Activated CD8-positive, alpha-beta T cell treated with anti-CD3 and anti-CD28 coated beads for 36 hours (primary cell): ENCODE measurements at regions not wholly inside any gene's neighbourhood (a gene's known extent, or its start where the extent isn't known, plus 50 kb on each side); places are given as distances from the start of the nearest gene placed in this dataset.

Experiments used
- ATAC-seq: fragments of 200-7000 bp; cut with Tn5 transposase; one replicate; pipeline ENCODE4 v1.10.0; 2021; ENCODE audit warnings: mild to moderate bottlenecking, moderate library complexity
- CTCF ChIA-PET: fragments of 350-600 bp; sonication (Branson Sonifier 250); formaldehyde crosslinking; loops from one replicate; lab custom pipeline; 2021; ENCODE audit warnings: antibody characterized with exemption; lab: Charles Lee
- POLR2A ChIA-PET: fragments of 350-600 bp; sonication (Branson Sonifier 250); formaldehyde crosslinking; loops from one replicate; lab custom pipeline; 2021; ENCODE audit warnings: antibody characterized with exemption; lab: Charles Lee
- DNase-seq: peaks from one replicate; pipeline ENCODE4 v3.0.0-alpha.2; 2020
- H3K27ac Mint-ChIP-seq: one replicate; pipeline ENCODE4 v1.8.0; 2021; ENCODE audit warnings: mild to moderate bottlenecking, mixed read lengths
- H3K27me3 Mint-ChIP-seq: one replicate; pipeline ENCODE4 v1.8.0; 2021; ENCODE audit warnings: mixed read lengths
- H3K36me3 Mint-ChIP-seq: one replicate; pipeline ENCODE4 v1.8.0; 2021; ENCODE audit warnings: low read depth, mixed read lengths
- H3K4me1 Mint-ChIP-seq: one replicate; pipeline ENCODE4 v1.8.0; 2021; ENCODE audit warnings: low read depth, mixed read lengths
- H3K4me3 Mint-ChIP-seq: one replicate; pipeline ENCODE4 v1.8.0; 2021; ENCODE audit warnings: mild to moderate bottlenecking, moderate library complexity, mixed read lengths
- H3K9me3 Mint-ChIP-seq: one replicate; pipeline ENCODE4 v1.8.0; 2021; ENCODE audit warnings: mixed read lengths
- intact Hi-C: fragments of 100-400 bp; cut with micrococcal nuclease; formaldehyde crosslinking; loops from one replicate; pipeline ENCODE4 v1.10.0; 2022
- TF ChIP-seq, protein P1 (sequence below): fragments of 200-600 bp; IDR thresholded peaks from one replicate; pipeline ENCODE4 v1.8.0; 2022; ENCODE audit warnings: antibody characterized with exemption, mild to moderate bottlenecking

- POLR2A ChIA-PET, result no interaction called here
Observed at GRCh38 chr9:86521322-86521721, 167.1 kb upstream of the TUT7 start.

DNA sequence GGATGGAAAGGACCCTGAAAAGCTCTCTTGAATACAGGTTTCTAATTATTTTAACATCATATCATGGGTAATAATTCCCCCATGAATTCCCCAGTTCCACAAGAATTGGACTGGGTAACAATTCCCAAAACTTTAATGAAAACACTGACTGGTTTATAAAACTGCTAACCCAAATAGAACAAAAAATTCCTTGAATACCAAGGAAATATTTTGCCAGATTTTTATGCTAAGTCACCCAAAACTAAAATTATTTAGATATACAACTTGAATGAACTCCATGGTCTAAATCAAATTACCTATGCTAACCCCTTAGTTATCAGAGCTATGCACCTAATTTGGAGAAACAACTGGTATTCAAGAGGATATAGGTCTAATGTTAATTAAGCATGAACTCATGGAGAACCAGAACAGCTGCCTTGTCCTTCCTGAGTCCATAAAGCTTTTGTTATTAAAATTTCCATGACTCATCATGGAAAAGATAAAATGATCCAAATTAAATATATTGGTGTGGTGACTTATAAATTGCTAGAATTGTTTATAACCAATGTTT is 164.9 kb upstream of the TUT7 start:
- H3K4me3 Mint-ChIP-seq, result no peak overlapping the region
- H3K27me3 Mint-ChIP-seq, result no peaks in the 10 kb centered on the region
- DNase-seq (no peak), ATAC-seq (no peak)
- intact Hi-C loops, result no loop called here
- TF ChIP-seq, protein P1, sequence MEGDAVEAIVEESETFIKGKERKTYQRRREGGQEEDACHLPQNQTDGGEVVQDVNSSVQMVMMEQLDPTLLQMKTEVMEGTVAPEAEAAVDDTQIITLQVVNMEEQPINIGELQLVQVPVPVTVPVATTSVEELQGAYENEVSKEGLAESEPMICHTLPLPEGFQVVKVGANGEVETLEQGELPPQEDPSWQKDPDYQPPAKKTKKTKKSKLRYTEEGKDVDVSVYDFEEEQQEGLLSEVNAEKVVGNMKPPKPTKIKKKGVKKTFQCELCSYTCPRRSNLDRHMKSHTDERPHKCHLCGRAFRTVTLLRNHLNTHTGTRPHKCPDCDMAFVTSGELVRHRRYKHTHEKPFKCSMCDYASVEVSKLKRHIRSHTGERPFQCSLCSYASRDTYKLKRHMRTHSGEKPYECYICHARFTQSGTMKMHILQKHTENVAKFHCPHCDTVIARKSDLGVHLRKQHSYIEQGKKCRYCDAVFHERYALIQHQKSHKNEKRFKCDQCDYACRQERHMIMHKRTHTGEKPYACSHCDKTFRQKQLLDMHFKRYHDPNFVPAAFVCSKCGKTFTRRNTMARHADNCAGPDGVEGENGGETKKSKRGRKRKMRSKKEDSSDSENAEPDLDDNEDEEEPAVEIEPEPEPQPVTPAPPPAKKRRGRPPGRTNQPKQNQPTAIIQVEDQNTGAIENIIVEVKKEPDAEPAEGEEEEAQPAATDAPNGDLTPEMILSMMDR, result no peak
- no peak overlapping the region for H3K27ac Mint-ChIP-seq
- no peaks in the 10 kb centered on the region for H3K9me3 Mint-ChIP-seq
- H3K4me1 Mint-ChIP-seq, result no peaks in the 10 kb centered on the region
- H3K36me3 Mint-ChIP-seq, result no peaks in the 10 kb centered on the region
- CTCF ChIA-PET, result no interaction called here
- POLR2A ChIA-PET, result no interaction called here

More at GRCh38 chr9:86521322-86521721, 167.1 kb upstream of the TUT7 start:
- intact Hi-C loops, result no loop called here
- Mint-ChIP-seq H3K4me3 (no peak overlapping the region), H3K36me3 (no peaks in the 10 kb centered on the region), H3K27me3 (no peaks in the 10 kb centered on the region), H3K27ac (no peak overlapping the region), H3K4me1 (no peaks in the 10 kb centered on the region), H3K9me3 (no peaks in the 10 kb centered on the region)
- TF ChIP-seq, protein P1, result no peak
- CTCF ChIA-PET, result no interaction called here
- DNase-seq (no peak), ATAC-seq (no peak)

GRCh38 chr9:86517475-86517874 is 163.3 kb upstream of the TUT7 start:
- H3K36me3 Mint-ChIP-seq, result no peaks in the 10 kb centered on the region
- ATAC-seq, result no peak
- H3K9me3 Mint-ChIP-seq, result no peaks in the 10 kb centered on the region
- H3K27me3 Mint-ChIP-seq, result no peaks in the 10 kb centered on the region
- H3K27ac Mint-ChIP-seq, result no peak overlapping the region
- no peak overlapping the region for H3K4me3 Mint-ChIP-seq
- TF ChIP-seq, protein P1, result no peak
- ChIA-PET POLR2A (no interaction called here), CTCF (no interaction called here)
- no peaks in the 10 kb centered on the region for H3K4me1 Mint-ChIP-seq
- no peak for DNase-seq
- intact Hi-C loops, result no loop called here

DNA sequence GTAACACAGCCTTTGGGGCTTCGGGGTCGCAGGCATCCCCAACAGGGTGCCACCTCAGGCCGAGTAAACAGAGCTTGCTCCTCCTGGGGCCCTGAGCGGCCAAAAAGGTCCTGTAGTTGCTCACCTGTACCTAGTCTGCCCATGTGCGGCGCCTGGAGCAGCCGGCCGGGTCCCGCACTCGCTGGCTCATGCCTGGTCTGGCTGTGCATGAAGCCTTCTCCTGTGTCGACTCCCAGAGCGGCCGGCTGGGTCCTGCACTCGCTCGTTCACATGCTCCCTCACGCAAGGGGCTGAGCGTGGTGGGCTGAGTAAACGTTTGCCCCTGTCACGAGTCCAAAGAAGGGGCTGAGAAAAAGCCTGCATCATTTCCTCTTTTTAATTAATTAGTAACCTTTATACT is 162.4 kb upstream of the TUT7 start:
- no peaks in the 10 kb centered on the region for H3K36me3 Mint-ChIP-seq
- intact Hi-C loops, result no loop called here
- DNase-seq (no peak), ATAC-seq (no peak)
- H3K4me3 Mint-ChIP-seq, result no peak overlapping the region
- H3K9me3 Mint-ChIP-seq, result no peaks in the 10 kb centered on the region
- no peaks in the 10 kb centered on the region for H3K27me3 Mint-ChIP-seq
- no peak overlapping the region for H3K27ac Mint-ChIP-seq
- POLR2A ChIA-PET, result no interaction called here
- H3K4me1 Mint-ChIP-seq, result no peaks in the 10 kb centered on the region
- CTCF ChIA-PET, result no interaction called here
- TF ChIP-seq, protein P1, result no peak

DNA sequence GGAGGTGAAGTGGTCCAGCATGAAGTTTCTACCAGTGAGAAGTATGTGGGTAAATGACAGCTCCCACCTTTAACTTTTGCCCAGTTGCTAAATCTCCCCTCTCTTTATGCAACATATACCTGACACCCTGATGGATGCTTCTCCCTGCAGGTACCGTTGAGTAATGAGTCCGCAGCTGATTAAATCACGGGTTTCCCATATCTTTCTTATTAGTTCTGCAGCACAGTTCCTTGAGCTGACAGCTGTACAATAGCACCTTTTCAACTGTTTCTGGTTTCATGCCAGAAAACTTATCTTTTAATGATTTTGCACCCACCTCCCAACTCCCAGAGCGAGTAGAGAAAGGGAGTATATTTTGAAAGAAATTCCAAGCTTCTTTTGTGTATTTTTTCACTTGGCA is 161.0 kb upstream of the TUT7 start:
- Mint-ChIP-seq H3K9me3 (no peaks in the 10 kb centered on the region), H3K4me3 (no peak overlapping the region), H3K36me3 (no peaks in the 10 kb centered on the region), H3K27me3 (no peaks in the 10 kb centered on the region), H3K27ac (no peak overlapping the region), H3K4me1 (no peaks in the 10 kb centered on the region)
- CTCF ChIA-PET, result interaction anchor here (0.5 kb wide), 1 partner anchor 30 kb away, joined by 4 read pairs; no protein-coding TSS in a partner anchor
- intact Hi-C loops, result no loop called here
- TF ChIP-seq, protein P1, result no peak
- POLR2A ChIA-PET, result interaction anchor here (0.6 kb wide), 1 partner anchor 17 kb away, joined by 4 read pairs; no protein-coding TSS in a partner anchor
- ATAC-seq (no peak), DNase-seq (no peak)
